OCI-LY3 (cell line): ENCODE measurements at regions not wholly inside any gene's neighbourhood (a gene's known extent, or its start where the extent isn't known, plus 50 kb on each side); places are given as distances from the start of the nearest gene placed in this dataset.
A peak's percentile ranks its signal among the peaks of the same experiment; 100 is the strongest.

Experiments
- H2AFZ ChIP-seq: fragments of 200-600, 300-600 bp; shearing (Covaris generic); 2 replicates; pipeline ENCODE4 v1.6.0; 2014; ENCODE audit warnings: antibody characterized with exemption, low read depth, low read length
- H3K27ac ChIP-seq: fragments of 200-600, 300-600 bp; sonication (generic); 2 replicates; pipeline ENCODE4 v1.5.1; 2014; ENCODE audit warnings: mild to moderate bottlenecking, low read length, moderate library complexity, mixed read lengths
- H3K27me3 ChIP-seq: fragments of 200-600, 300-600 bp; sonication (generic); 2 replicates; pipeline ENCODE4 v1.6.1; 2014; ENCODE audit warnings: low read depth, low read length, mixed read lengths
- H3K36me3 ChIP-seq: fragments of 200-600, 300-600 bp; sonication (generic); replicated peaks from 2 replicates; pipeline ENCODE3; 2014; ENCODE audit warnings: low read depth, low read length, mixed read lengths
- H3K4me1 ChIP-seq: fragments of 300-600, 200-600 bp; sonication (generic); 2 replicates; pipeline ENCODE4 v1.6.1; 2014; ENCODE audit warnings: low read length, mixed read lengths
- H3K4me2 ChIP-seq: fragments of 200-600, 300-600 bp; sonication (generic); 2 replicates; pipeline ENCODE4 v1.6.1; 2014; ENCODE audit warnings: low read length, mixed read lengths
- H3K4me3 ChIP-seq: fragments of 300-600, 200-600 bp; sonication (generic); 2 replicates; pipeline ENCODE4 v1.5.1; 2014; ENCODE audit warnings: antibody characterized with exemption, mild to moderate bottlenecking, low read length, moderate library complexity
- H3K79me2 ChIP-seq: fragments of 300-600, 200-600 bp; shearing (Covaris generic); 2 replicates; pipeline ENCODE4 v1.6.1; 2014; ENCODE audit warnings: mild to moderate bottlenecking, low read length, mixed read lengths
- H3K9ac ChIP-seq: fragments of 300-600, 200-600 bp; shearing (Covaris generic); 2 replicates; pipeline ENCODE4 v1.6.0; 2014; ENCODE audit warnings: mild to moderate bottlenecking, low read length, moderate library complexity
- H3K9me3 ChIP-seq: fragments of 200-600, 300-600 bp; shearing (Covaris generic); 2 replicates; pipeline ENCODE4 v1.6.1; 2014; ENCODE audit warnings: low read length, mixed read lengths; ENCODE audit not compliant: insufficient read depth
- H4K20me1 ChIP-seq: fragments of 200-600, 300-600 bp; sonication (generic); 2 replicates; pipeline ENCODE4 v1.6.1; 2016; ENCODE audit warnings: low read length, mixed read lengths; ENCODE audit not compliant: insufficient read depth
- EZH2phosphoT487 ChIP-seq: fragments of 200-600 bp; shearing (Covaris generic); IDR thresholded peaks from 2 replicates; pipeline ENCODE4 v1.6.1; 2018; ENCODE audit warnings: antibody characterized with exemption, mixed run types, low read depth
- TF ChIP-seq, protein P1 (sequence below): fragments of 200-600, 300-600 bp; sonication (generic); IDR thresholded peaks from 2 replicates; pipeline ENCODE4 v1.5.1; 2014; ENCODE audit warnings: antibody characterized with exemption, low read length, low read depth

DNA sequence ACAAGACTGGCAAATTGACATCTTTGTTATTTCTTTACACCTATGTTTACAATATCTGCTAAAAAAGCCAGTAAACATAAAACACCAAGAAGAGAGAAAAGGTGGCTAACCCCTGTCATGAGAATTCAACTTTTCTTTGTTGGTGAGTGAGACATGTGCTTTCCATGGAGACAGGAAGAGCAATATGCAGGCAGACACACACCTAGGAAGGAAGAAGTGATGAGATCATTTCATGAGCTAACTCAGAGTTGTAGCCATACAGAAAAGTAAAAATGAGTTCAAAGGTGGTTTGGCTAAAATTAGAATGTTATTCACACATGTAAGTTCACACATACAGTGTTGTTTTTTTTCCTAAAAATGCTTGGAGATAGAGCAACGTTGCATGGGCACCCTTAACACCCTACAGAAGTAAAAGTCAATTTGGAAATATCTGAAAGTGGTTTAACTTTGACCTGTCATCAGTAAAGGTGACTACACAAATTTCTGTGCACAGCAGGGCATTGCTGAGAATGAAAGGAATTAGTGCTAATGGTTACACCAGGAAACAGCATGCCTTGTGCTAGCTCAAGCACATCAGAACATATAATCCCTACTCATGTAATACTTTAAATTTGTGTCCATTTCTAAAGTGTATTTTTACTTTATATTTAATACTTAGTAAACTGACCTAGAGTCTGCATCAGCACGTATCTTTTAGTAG, 557.6 kb downstream of the CBLN2 start:
- Histone ChIP-seq H3K9ac (no peak overlapping the region), H3K9me3 (0 out of 2 replicates have a peak, but pooled peaks cover 10% of the 10 kb centered on the region), H3K27ac (no peak overlapping the region), H3K4me3 (no peak overlapping the region), H4K20me1 (no peaks in the 10 kb centered on the region), H3K4me2 (no peak overlapping the region), H3K27me3 (no peaks in the 10 kb centered on the region), H3K79me2 (no peaks in the 10 kb centered on the region), H2AFZ (peak overlapping the region; percentile 14; the same call in 1 of the 2 replicates), H3K4me1 (no peaks in the 10 kb centered on the region), H3K36me3 (no peaks in the 10 kb centered on the region)
- no peak for TF ChIP-seq EZH2phosphoT487
- TF ChIP-seq, protein P1, sequence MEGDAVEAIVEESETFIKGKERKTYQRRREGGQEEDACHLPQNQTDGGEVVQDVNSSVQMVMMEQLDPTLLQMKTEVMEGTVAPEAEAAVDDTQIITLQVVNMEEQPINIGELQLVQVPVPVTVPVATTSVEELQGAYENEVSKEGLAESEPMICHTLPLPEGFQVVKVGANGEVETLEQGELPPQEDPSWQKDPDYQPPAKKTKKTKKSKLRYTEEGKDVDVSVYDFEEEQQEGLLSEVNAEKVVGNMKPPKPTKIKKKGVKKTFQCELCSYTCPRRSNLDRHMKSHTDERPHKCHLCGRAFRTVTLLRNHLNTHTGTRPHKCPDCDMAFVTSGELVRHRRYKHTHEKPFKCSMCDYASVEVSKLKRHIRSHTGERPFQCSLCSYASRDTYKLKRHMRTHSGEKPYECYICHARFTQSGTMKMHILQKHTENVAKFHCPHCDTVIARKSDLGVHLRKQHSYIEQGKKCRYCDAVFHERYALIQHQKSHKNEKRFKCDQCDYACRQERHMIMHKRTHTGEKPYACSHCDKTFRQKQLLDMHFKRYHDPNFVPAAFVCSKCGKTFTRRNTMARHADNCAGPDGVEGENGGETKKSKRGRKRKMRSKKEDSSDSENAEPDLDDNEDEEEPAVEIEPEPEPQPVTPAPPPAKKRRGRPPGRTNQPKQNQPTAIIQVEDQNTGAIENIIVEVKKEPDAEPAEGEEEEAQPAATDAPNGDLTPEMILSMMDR: no peak

GRCh38 chr18:71976744-71977143, 567.4 kb downstream of the CBLN2 start:
- TF ChIP-seq EZH2phosphoT487: no peak
- TF ChIP-seq, protein P1: no peak
- no peaks in the 10 kb centered on the region for H4K20me1 ChIP-seq
- no peak overlapping the region for H3K4me2 ChIP-seq
- H3K4me1 ChIP-seq: no peaks in the 10 kb centered on the region
- no peaks in the 10 kb centered on the region for H3K27me3 ChIP-seq
- H3K9me3 ChIP-seq: no peaks in the 10 kb centered on the region
- H2AFZ ChIP-seq: 0 out of 2 replicates have a peak overlapping the region, but pooled peaks have one; percentile 52
- H3K27ac ChIP-seq: no peak overlapping the region
- H3K79me2 ChIP-seq: no peaks in the 10 kb centered on the region
- H3K36me3 ChIP-seq: no peaks in the 10 kb centered on the region
- no peak overlapping the region for H3K9ac ChIP-seq
- no peak overlapping the region for H3K4me3 ChIP-seq

DNA sequence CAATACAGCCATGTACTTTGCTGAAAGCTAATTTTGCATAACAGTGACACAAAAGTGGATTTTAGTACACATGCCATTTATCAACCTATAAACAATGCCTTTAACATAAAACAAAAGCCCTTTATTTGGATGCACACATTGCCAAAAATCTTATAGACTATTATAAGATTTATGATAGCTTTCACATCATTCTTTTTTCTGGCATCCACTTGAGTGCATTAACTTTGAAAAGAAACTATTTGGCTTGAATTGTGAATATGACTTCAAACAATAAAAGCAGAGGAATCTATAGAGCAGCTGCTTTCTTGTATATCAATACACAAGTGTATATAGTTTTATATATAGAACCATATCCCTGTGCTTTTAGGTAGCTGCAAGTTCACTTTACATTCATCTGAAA, 577.4 kb downstream of the CBLN2 start:
- H3K4me1 ChIP-seq: no peaks in the 10 kb centered on the region
- TF ChIP-seq, protein P1: no peak
- TF ChIP-seq EZH2phosphoT487: no peak
- H3K27me3 ChIP-seq: no peaks in the 10 kb centered on the region
- no peaks in the 10 kb centered on the region for H3K79me2 ChIP-seq
- no peaks in the 10 kb centered on the region for H3K36me3 ChIP-seq
- H3K27ac ChIP-seq: no peak overlapping the region
- peaks cover 10% of the 10 kb centered on the region; the same call in 1 of the 2 replicates for H3K9me3 ChIP-seq
- no peak overlapping the region for H3K4me3 ChIP-seq
- no peak overlapping the region for H3K4me2 ChIP-seq
- no peak overlapping the region for H2AFZ ChIP-seq
- H4K20me1 ChIP-seq: no peaks in the 10 kb centered on the region
- H3K9ac ChIP-seq: no peak overlapping the region

DNA sequence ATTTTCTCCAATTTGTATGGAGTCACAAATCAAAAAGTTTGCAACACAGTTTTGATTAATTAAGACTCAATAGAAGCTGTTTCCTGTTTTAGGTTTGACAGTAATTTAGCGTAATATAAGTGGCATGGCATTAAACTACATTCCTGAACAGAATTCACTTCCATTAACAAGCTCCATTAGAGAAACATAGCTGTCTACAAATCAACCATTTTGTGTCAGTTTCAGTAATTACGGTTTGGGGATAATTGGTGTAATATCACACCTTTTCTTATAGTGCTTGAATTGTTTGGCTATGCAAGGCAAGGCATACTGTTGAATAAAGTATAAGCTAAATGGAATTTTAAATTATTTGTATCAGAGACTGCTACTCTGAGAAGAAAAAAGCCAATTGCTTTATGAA, 585.5 kb downstream of the CBLN2 start:
- no peaks in the 10 kb centered on the region for H3K9me3 ChIP-seq
- no peak overlapping the region for H3K4me2 ChIP-seq
- no peak overlapping the region for H3K9ac ChIP-seq
- no peaks in the 10 kb centered on the region for H3K27me3 ChIP-seq
- H3K4me1 ChIP-seq: no peaks in the 10 kb centered on the region
- H4K20me1 ChIP-seq: no peaks in the 10 kb centered on the region
- no peak overlapping the region for H2AFZ ChIP-seq
- TF ChIP-seq EZH2phosphoT487: no peak
- TF ChIP-seq, protein P1: no peak
- no peak overlapping the region for H3K27ac ChIP-seq
- no peaks in the 10 kb centered on the region for H3K36me3 ChIP-seq
- no peaks in the 10 kb centered on the region for H3K79me2 ChIP-seq
- no peak overlapping the region for H3K4me3 ChIP-seq
